ENCODE measurements at regions not wholly inside any gene's neighbourhood (a gene's known extent, or its start where the extent isn't known, plus 50 kb on each side); places are given as distances from the start of the nearest gene placed in this dataset.

DNA sequence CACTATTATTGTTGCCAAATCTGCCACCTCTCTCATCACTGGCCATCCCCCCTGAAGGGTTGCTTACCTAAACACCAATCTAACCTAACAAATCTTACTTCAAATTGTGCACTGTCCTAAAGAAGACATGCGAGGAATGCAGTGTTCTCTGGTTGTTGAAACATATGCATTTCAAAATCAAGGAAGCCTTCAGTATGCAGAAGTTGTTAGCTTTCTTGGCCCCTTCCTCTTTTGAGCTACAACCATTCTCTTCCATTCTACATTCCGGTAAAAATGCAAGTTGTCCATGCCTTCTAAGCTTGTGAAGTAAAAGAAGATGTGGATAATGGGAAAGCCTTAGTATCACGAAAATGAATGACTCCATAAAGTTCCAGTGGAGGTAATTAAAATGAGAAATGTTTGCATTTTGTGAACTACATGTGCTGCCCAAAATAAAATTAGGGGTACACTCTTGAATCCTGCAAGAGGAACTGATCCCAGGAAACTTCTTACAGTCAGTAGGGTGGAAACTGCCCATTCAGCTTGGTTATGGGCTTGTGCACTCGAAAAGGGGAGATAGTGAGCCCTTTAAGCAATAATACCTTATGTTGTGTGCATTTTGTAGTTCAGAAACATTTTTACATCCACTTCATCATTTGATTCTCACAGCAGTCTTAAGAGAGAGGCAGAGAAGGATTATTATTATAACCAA, 77.6 kb upstream of the ADRB2 start:
- TF ChIP-seq CTCF (IDR thresholded peaks at IDR 0.05 in 4 of 5, conservative IDR thresholded peaks at IDR 0.05 in 1 of 5) (no peak), POLR2A (IDR thresholded peaks at IDR 0.05) (no peak)

Measured in gastrocnemius medialis (tissue), 4 donors.